Astrocyte (in vitro differentiated cells and primary cell): ENCODE measurements at regions not wholly inside any gene's neighbourhood (a gene's known extent, or its start where the extent isn't known, plus 50 kb on each side); places are given as distances from the start of the nearest gene placed in this dataset.

Experiments
- EZH2 ChIP-seq: IDR thresholded peaks from 2 replicates; pipeline ENCODE4 v1.6.1; 2012; ENCODE audit warnings: mild to moderate bottlenecking, low read length, inconsistent platforms; ENCODE audit not compliant: insufficient read depth
- TF ChIP-seq, protein P1 (sequence below): IDR thresholded peaks from 2 replicates; pipeline ENCODE4 v1.5.1; 2011; ENCODE audit warnings: low read depth, mild to moderate bottlenecking, inconsistent platforms, low read length, moderate library complexity; ENCODE audit not compliant: insufficient read depth

DNA sequence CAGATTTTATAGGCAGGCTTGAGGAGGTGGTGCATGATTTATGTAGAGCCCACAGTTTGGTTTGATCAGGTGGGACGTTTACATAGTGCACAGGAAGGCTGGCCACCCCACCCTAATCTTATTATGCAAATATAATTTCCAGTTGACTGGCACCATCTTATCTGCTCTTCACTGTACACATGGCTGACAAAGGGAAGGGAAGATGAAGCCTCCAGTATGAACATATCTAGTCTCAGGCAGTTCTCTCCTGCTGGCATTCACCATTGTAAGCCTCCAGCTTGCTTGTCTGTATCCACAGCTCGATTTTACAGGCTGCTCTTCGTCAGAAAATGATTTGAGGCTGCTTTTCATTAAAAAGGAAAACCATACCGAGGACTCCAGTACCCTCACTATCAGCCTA lies 278.3 kb downstream of the TECRL start:
- TF ChIP-seq, protein P1, sequence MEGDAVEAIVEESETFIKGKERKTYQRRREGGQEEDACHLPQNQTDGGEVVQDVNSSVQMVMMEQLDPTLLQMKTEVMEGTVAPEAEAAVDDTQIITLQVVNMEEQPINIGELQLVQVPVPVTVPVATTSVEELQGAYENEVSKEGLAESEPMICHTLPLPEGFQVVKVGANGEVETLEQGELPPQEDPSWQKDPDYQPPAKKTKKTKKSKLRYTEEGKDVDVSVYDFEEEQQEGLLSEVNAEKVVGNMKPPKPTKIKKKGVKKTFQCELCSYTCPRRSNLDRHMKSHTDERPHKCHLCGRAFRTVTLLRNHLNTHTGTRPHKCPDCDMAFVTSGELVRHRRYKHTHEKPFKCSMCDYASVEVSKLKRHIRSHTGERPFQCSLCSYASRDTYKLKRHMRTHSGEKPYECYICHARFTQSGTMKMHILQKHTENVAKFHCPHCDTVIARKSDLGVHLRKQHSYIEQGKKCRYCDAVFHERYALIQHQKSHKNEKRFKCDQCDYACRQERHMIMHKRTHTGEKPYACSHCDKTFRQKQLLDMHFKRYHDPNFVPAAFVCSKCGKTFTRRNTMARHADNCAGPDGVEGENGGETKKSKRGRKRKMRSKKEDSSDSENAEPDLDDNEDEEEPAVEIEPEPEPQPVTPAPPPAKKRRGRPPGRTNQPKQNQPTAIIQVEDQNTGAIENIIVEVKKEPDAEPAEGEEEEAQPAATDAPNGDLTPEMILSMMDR = no peak
- no peak for TF ChIP-seq EZH2
